Colon (tissue), 2 donors: ENCODE measurements at regions not wholly inside any gene's neighbourhood (a gene's known extent, or its start where the extent isn't known, plus 50 kb on each side); places are given as distances from the start of the nearest gene placed in this dataset.

Experiments
- FAIRE-seq: peaks from 2 replicates; lab custom pipeline; 2012; peaks lifted over from hg19 to GRCh38; lab: Jason Lieb, UNC
- donor health status: control.
- donor health status: control.

- no peak for FAIRE-seq
Measured at GRCh38 chr18:67232406-67232805, 284.1 kb downstream of the DSEL start.

- no peak for FAIRE-seq
Measured at GRCh38 chr18:67222887-67223286, 293.6 kb downstream of the DSEL start.

- no peak for FAIRE-seq
Measured at GRCh38 chr18:67219821-67220220, 296.7 kb downstream of the DSEL start.

GRCh38 chr18:67218556-67218955 is 298.0 kb downstream of the DSEL start:
- no peak for FAIRE-seq

GRCh38 chr18:67217551-67218166 is 298.9 kb downstream of the DSEL start:
- peak; percentile 43 for FAIRE-seq

GRCh38 chr18:67216846-67217245 is 299.7 kb downstream of the DSEL start:
- FAIRE-seq, result no peak

GRCh38 chr18:67215686-67216085 is 300.8 kb downstream of the DSEL start:
- no peak for FAIRE-seq

GRCh38 chr18:67211646-67212045 is 304.9 kb downstream of the DSEL start:
- FAIRE-seq, result no peak

GRCh38 chr18:67200665-67201064 is 315.9 kb downstream of the DSEL start:
- no peak for FAIRE-seq

GRCh38 chr18:67199993-67200617 is 316.4 kb downstream of the DSEL start:
- FAIRE-seq, result peak; percentile 45

- FAIRE-seq, result no peak
Measured at GRCh38 chr18:67194886-67195285, 321.6 kb downstream of the DSEL start.

- no peak for FAIRE-seq
Measured at GRCh38 chr18:67192535-67192934, 324.0 kb downstream of the DSEL start.

- no peak for FAIRE-seq
Measured at GRCh38 chr18:67183398-67183797, 333.1 kb downstream of the DSEL start.

GRCh38 chr18:67179726-67180125 is 336.8 kb downstream of the DSEL start:
- FAIRE-seq, result no peak

- FAIRE-seq, result no peak
Measured at GRCh38 chr18:67159662-67160061, 356.9 kb downstream of the DSEL start.

GRCh38 chr18:67154979-67155378 is 361.5 kb downstream of the DSEL start:
- no peak for FAIRE-seq

GRCh38 chr18:67151366-67151765 is 365.2 kb downstream of the DSEL start:
- no peak for FAIRE-seq

GRCh38 chr18:67145586-67146292 is 370.8 kb downstream of the DSEL start:
- FAIRE-seq, result no peak

GRCh38 chr18:67144329-67144728 is 372.2 kb downstream of the DSEL start:
- no peak for FAIRE-seq

GRCh38 chr18:67143028-67143427 is 373.5 kb downstream of the DSEL start:
- no peak for FAIRE-seq

- FAIRE-seq, result no peak
Measured at GRCh38 chr18:67142604-67143003, 373.9 kb downstream of the DSEL start.

GRCh38 chr18:67140495-67140894 is 376.0 kb downstream of the DSEL start:
- FAIRE-seq, result no peak

GRCh38 chr18:67139899-67140298 is 376.6 kb downstream of the DSEL start:
- FAIRE-seq, result no peak

- FAIRE-seq, result no peak
Measured at GRCh38 chr18:67135981-67136380, 380.5 kb downstream of the DSEL start.
